Adrenal gland (tissue), 9 donors: ENCODE measurements at regions not wholly inside any gene's neighbourhood (a gene's known extent, or its start where the extent isn't known, plus 50 kb on each side); places are given as distances from the start of the nearest gene placed in this dataset.
A peak's percentile ranks its signal among the peaks of the same experiment; 100 is the strongest.

ENCODE experiments used
- DNase-seq, 7 donors: peaks; one replicate each; pipeline ENCODE4 v3.0.0-alpha.2; 2019 to 2020
- H3K27ac ChIP-seq, 5 donors: fragments of 200-600 bp; sonication (generic) in 4 of 5; 1 replicate in 3 of 5; 2 replicates in 2 of 5; pipeline versions ENCODE4 v1.5.1 to v1.8.0; 2016 to 2020; ENCODE audit warnings: mild to moderate bottlenecking in 1 of 5
- H3K27me3 ChIP-seq: fragments of 200-600 bp; 2 replicates; pipeline ENCODE4 v1.8.0; 2021
- H3K36me3 ChIP-seq, 2 donors: fragments of 200-600 bp; replicated peaks in 1 of 2; 1 replicate in 1 of 2; 2 replicates in 1 of 2; pipeline versions ENCODE4 v1.5.1 to v1.8.0; 2018 to 2022
- H3K4me1 ChIP-seq, 2 donors: fragments of 200-600 bp; replicated peaks in 1 of 2; 1 replicate in 1 of 2; 2 replicates in 1 of 2; pipeline versions ENCODE4 v1.5.1 to v1.8.0; 2018 to 2021
- H3K4me3 ChIP-seq, 4 donors: fragments of 200-600 bp; sonication (generic) in 3 of 4; one replicate each; pipeline ENCODE4 v1.5.1; 2016 to 2018
- H3K9me3 ChIP-seq, 3 donors: fragments of 200-600 bp; sonication (generic) in 1 of 3; replicated peaks in 1 of 3; 1 replicate in 2 of 3; 2 replicates in 1 of 3; pipeline versions ENCODE4 v1.5.1 to v1.8.0; 2016 to 2021
- CTCF ChIP-seq, 6 experiments: fragments of 450-650 bp in 4 of 6; fragments of 200-600 bp in 2 of 6; sonication (generic) in 1 of 6; IDR thresholded peaks; 1 replicate in 5 of 6; 2 replicates in 1 of 6; pipeline versions ENCODE4 v1.5.1 to v1.8.0; 2016 to 2021; ENCODE audit warnings: antibody characterized with exemption in 6 of 6, mild to moderate bottlenecking in 2 of 6, moderate library complexity in 1 of 6
- POLR2A ChIP-seq, 2 donors: fragments of 450-650 bp; IDR thresholded peaks; one replicate each; pipeline ENCODE4 v1.6.1; 2017; ENCODE audit warnings: antibody characterized with exemption in 2 of 2, mild to moderate bottlenecking in 2 of 2, moderate library complexity in 1 of 2
- WGBS, 4 donors: extraction: QIAGEN DNeasy Blood & Tissue Kit in 2 of 4; methylation state at CpG; one replicate each; pipeline versions ENCODE4 v1.1.5 to v1.1.7; 2013 to 2017; 5-methylcytosine and 5-hydroxymethylcytosine counted together
- intact Hi-C, 2 donors: fragments of 100-400 bp; cut with DNase I; formaldehyde crosslinking; loops; one replicate each; pipeline versions ENCODE4 v1.14.1 to v1.15.0; 2022 to 2023
- donor health status: healthy with polysubstance abuse.
- donor health status: Bipolar disorder and iron deficiency.
- donor health status: DM: yes; HTN: yes; CAD: no.
- donor health status: DM: no; HTN: no; CAD: no.
- donor health status: DM: no; HTN: no; CAD: no.

GRCh38 chr21:38927776-38928175, 122.0 kb downstream of the ETS2 start:
- H3K9me3 ChIP-seq: no peaks in the 10 kb centered on the region
- no peak overlapping the region for H3K4me3 ChIP-seq
- 84 to 100% (median 86%) methylated on average over 1 to 3 of the region's 3 CpGs for WGBS, 4 donors
- intact Hi-C loops: no loop called here
- no peaks in the 10 kb centered on the region for H3K36me3 ChIP-seq
- DNase-seq: no peak
- TF ChIP-seq POLR2A (IDR thresholded peaks at IDR 0.05): no peak
- no peak for TF ChIP-seq CTCF (IDR thresholded peaks at IDR 0.05)
- peaks cover 6 to 19% of the 10 kb centered on the region in 2 donors for H3K4me1 ChIP-seq
- H3K27me3 ChIP-seq: no peaks in the 10 kb centered on the region
- H3K27ac ChIP-seq: no peak overlapping the region

- H3K36me3 ChIP-seq: no peaks in the 10 kb centered on the region
- H3K4me3 ChIP-seq: peak overlapping the region in 1 of 4 donors; percentile 12
- H3K4me1 ChIP-seq: peaks cover 6 to 20% of the 10 kb centered on the region in 2 donors
- peak overlapping the region in 4 of 5 donors; percentile 18 to 83 (median 49) for H3K27ac ChIP-seq
- 0 to 2% (median 0%) methylated on average over 7 of the region's 7 CpGs for WGBS, 4 donors
- TF ChIP-seq CTCF (IDR thresholded peaks at IDR 0.05): no peak
- peak in 1 of 2 donors; percentile 11 for TF ChIP-seq POLR2A (IDR thresholded peaks at IDR 0.05)
- intact Hi-C loops: no loop called here
- DNase-seq: peak; percentile 52 to 83 (median 71)
- H3K9me3 ChIP-seq: no peaks in the 10 kb centered on the region
- H3K27me3 ChIP-seq: no peaks in the 10 kb centered on the region
These were observed 120.2 kb downstream of the ETS2 start for GRCh38 chr21:38925923-38926322.

- Histone ChIP-seq H3K27me3 (no peaks in the 10 kb centered on the region), H3K36me3 (no peaks in the 10 kb centered on the region), H3K4me3 (peak overlapping the region in 1 of 4 donors; percentile 12), H3K27ac (peak overlapping the region in 4 of 5 donors; percentile 18 to 83 (median 49)), H3K4me1 (peaks cover 6 to 21% of the 10 kb centered on the region in 2 donors), H3K9me3 (no peaks in the 10 kb centered on the region)
- WGBS, 4 donors: 59 to 62% (median 61%) methylated on average over 3 of the region's 3 CpGs
- intact Hi-C loops: no loop called here
- no peak for TF ChIP-seq CTCF (IDR thresholded peaks at IDR 0.05)
- no peak for TF ChIP-seq POLR2A (IDR thresholded peaks at IDR 0.05)
- DNase-seq: no peak
These were observed 119.7 kb downstream of the ETS2 start for GRCh38 chr21:38925478-38925877.

- TF ChIP-seq CTCF (IDR thresholded peaks at IDR 0.05): no peak
- no peaks in the 10 kb centered on the region for H3K27me3 ChIP-seq
- no peak for DNase-seq
- peak overlapping the region in 1 of 5 donors; percentile 83 for H3K27ac ChIP-seq
- no peak overlapping the region for H3K4me3 ChIP-seq
- no peaks in the 10 kb centered on the region for H3K9me3 ChIP-seq
- no peaks in the 10 kb centered on the region for H3K36me3 ChIP-seq
- intact Hi-C loops: loop anchor here in 1 of 2 donors (5.0 kb wide), 1 partner anchor 247 kb away; no protein-coding TSS in a partner anchor
- 90 to 96% (median 91%) methylated on average over 5 of the region's 5 CpGs for WGBS, 4 donors
- peaks cover 6 to 21% of the 10 kb centered on the region in 2 donors for H3K4me1 ChIP-seq
These were observed 119.2 kb downstream of the ETS2 start for GRCh38 chr21:38924954-38925353.
